B cell (primary cell): ENCODE measurements at regions not wholly inside any gene's neighbourhood (a gene's known extent, or its start where the extent isn't known, plus 50 kb on each side); places are given as distances from the start of the nearest gene placed in this dataset.

Experiments
- ATAC-seq: fragments of 200-7000 bp; cut with Tn5 transposase; one replicate; pipeline ENCODE4 v1.10.0; 2021; ENCODE audit warnings: low read depth, mild to moderate bottlenecking, moderate number of reproducible peaks, moderate library complexity
- CTCF ChIA-PET: fragments of 350-600 bp; sonication (Branson Sonifier 250); formaldehyde crosslinking; loops from one replicate; lab custom pipeline; 2021; ENCODE audit warnings: antibody characterized with exemption, inconsistent platforms; lab: Charles Lee
- POLR2A ChIA-PET: fragments of 350-600 bp; sonication (Branson Sonifier 250); formaldehyde crosslinking; loops from one replicate; lab custom pipeline; 2021; ENCODE audit warnings: antibody characterized with exemption; lab: Charles Lee
- DNase-seq: peaks from one replicate; pipeline ENCODE4 v3.0.0; 2013
- H2AFZ ChIP-seq: 2 replicates; pipeline ENCODE4 v1.6.1; 2012; ENCODE audit warnings: mild to moderate bottlenecking, low read depth, low read length; ENCODE audit not compliant: insufficient read depth, poor library complexity, severe bottlenecking
- H3K27ac ChIP-seq, 2 donors: 1 replicate in 1 of 2; 2 replicates in 1 of 2; pipeline ENCODE4 v1.5.1; 2012 to 2013; ENCODE audit warnings: low read length in 2 of 2, mild to moderate bottlenecking in 2 of 2, moderate library complexity in 1 of 2
- H3K27me3 ChIP-seq, 4 experiments: fragments of 200-600 bp in 1 of 4; sonication (generic) in 1 of 4; replicated peaks in 1 of 4; 1 replicate in 2 of 4; 2 replicates in 2 of 4; pipeline versions ENCODE4 v1.6.1 to v1.7.0; 2013 to 2016; ENCODE audit warnings: low read length in 3 of 4, mild to moderate bottlenecking in 2 of 4, mixed read lengths in 1 of 4, moderate library complexity in 1 of 4; ENCODE audit not compliant: insufficient read depth in 4 of 4, control insufficient read depth in 3 of 4; ENCODE audit errors: control extremely low read depth in 1 of 4
- H3K36me3 ChIP-seq, 2 experiments: replicated peaks in 1 of 2; 1 replicate in 1 of 2; 2 replicates in 1 of 2; pipeline versions ENCODE4 v1.6.1 to v1.7.1; 2013; ENCODE audit warnings: low read length in 1 of 2; ENCODE audit not compliant: insufficient read depth in 2 of 2, control insufficient read depth in 1 of 2; ENCODE audit errors: control extremely low read depth in 1 of 2, extremely low read depth in 1 of 2
- H3K4me1 ChIP-seq, 2 donors: fragments of 200-600 bp in 1 of 2; sonication (generic) in 1 of 2; 1 replicate in 1 of 2; 2 replicates in 1 of 2; pipeline versions ENCODE4 v1.5.1 to v1.6.1; 2013 to 2017; ENCODE audit warnings: low read length in 2 of 2; ENCODE audit not compliant: control insufficient read depth in 2 of 2, insufficient read depth in 2 of 2
- H3K4me2 ChIP-seq: replicated peaks from 2 replicates; pipeline ENCODE3; 2012; ENCODE audit warnings: mild to moderate bottlenecking, low read depth, low read length; ENCODE audit not compliant: poor library complexity, severe bottlenecking
- H3K4me3 ChIP-seq, 5 experiments: fragments of 200-600 bp in 1 of 5; sonication (generic) in 1 of 5; 1 replicate in 3 of 5; 2 replicates in 2 of 5; pipeline versions ENCODE4 v1.5.1 to v1.7.0; 2011 to 2016; ENCODE audit warnings: low read length in 4 of 5, mild to moderate bottlenecking in 4 of 5, low read depth in 2 of 5, control low read depth in 1 of 5, moderate library complexity in 1 of 5; ENCODE audit not compliant: insufficient read depth in 1 of 5; ENCODE audit errors: control extremely low read depth in 1 of 5, extremely low read depth in 1 of 5
- H3K79me2 ChIP-seq: fragments of 200-600 bp; sonication (generic); one replicate; pipeline ENCODE4 v1.6.0; 2016; ENCODE audit warnings: low read length; ENCODE audit not compliant: control insufficient read depth, insufficient read depth
- H3K9ac ChIP-seq: fragments of 200-600 bp; sonication (generic); 2 replicates; pipeline ENCODE4 v1.6.1; 2017; ENCODE audit warnings: mild to moderate bottlenecking, low read length, moderate library complexity
- H3K9me3 ChIP-seq, 3 donors: one replicate each; pipeline versions ENCODE4 v1.6.1 to v1.7.1; 2013; ENCODE audit warnings: low read length in 2 of 3; ENCODE audit not compliant: control insufficient read depth in 2 of 3, insufficient read depth in 1 of 3; ENCODE audit errors: control extremely low read depth in 1 of 3
- H4K20me1 ChIP-seq: 2 replicates; pipeline ENCODE4 v1.6.0; 2012; ENCODE audit warnings: mild to moderate bottlenecking, low read length; ENCODE audit not compliant: insufficient read depth, control insufficient read depth, poor library complexity, severe bottlenecking
- H3K27ac Mint-ChIP-seq: one replicate; pipeline ENCODE4 v1.8.0; 2021; ENCODE audit warnings: mixed read lengths
- H3K27me3 Mint-ChIP-seq: one replicate; pipeline ENCODE4 v1.8.0; 2021; ENCODE audit warnings: mixed read lengths
- H3K4me1 Mint-ChIP-seq: one replicate; pipeline ENCODE4 v1.8.0; 2021; ENCODE audit warnings: mixed read lengths
- H3K4me3 Mint-ChIP-seq: one replicate; pipeline ENCODE4 v1.8.0; 2021; ENCODE audit warnings: mixed read lengths
- H3K9me3 Mint-ChIP-seq: one replicate; pipeline ENCODE4 v1.8.0; 2022; ENCODE audit warnings: mixed read lengths; ENCODE audit not compliant: insufficient read depth
- CTCF ChIP-seq: fragments of 200-600 bp; IDR thresholded peaks from one replicate; pipeline ENCODE4 v1.8.0; 2022; ENCODE audit warnings: antibody characterized with exemption, mild to moderate bottlenecking
- EZH2 ChIP-seq: IDR thresholded peaks from 2 replicates; pipeline ENCODE4 v1.6.1; 2012; ENCODE audit warnings: borderline replicate concordance, low read depth, mild to moderate bottlenecking, moderate library complexity, low read length; ENCODE audit not compliant: insufficient read depth, poor library complexity, severe bottlenecking
- WGBS: methylation state at CpG from one replicate; pipeline ENCODE4 v1.1.5; 2013; ENCODE audit warnings: missing lambda C conversion rate; ENCODE audit not compliant: insufficient coverage; 5-methylcytosine and 5-hydroxymethylcytosine counted together
- intact Hi-C: fragments of 100-400 bp; cut with micrococcal nuclease; formaldehyde crosslinking; loops from one replicate; pipeline ENCODE4 v1.10.0; 2022

GRCh38 chr3:21331321-21331720 lies 419.7 kb downstream of the ZNF385D start:
- Histone ChIP-seq H3K9me3 (no peaks in the 10 kb centered on the region), H3K27ac (no peak overlapping the region), H3K4me3 (no peak overlapping the region), H4K20me1 (no peaks in the 10 kb centered on the region), H3K79me2 (no peaks in the 10 kb centered on the region), H3K4me2 (no peak overlapping the region), H3K4me1 (no peaks in the 10 kb centered on the region), H2AFZ (no peak overlapping the region), H3K36me3 (no peaks in the 10 kb centered on the region), H3K27me3 (no peaks in the 10 kb centered on the region), H3K9ac (no peak overlapping the region)
- ATAC-seq, result no peak
- WGBS, result 0% methylated on average over 1 of the region's 2 CpGs
- H3K4me3 Mint-ChIP-seq, result no peak overlapping the region
- intact Hi-C loops, result no loop called here
- H3K9me3 Mint-ChIP-seq, result peaks cover 7% of the 10 kb centered on the region
- DNase-seq, result no peak
- H3K27ac Mint-ChIP-seq, result no peak overlapping the region
- peaks cover 5% of the 10 kb centered on the region for H3K4me1 Mint-ChIP-seq
- H3K27me3 Mint-ChIP-seq, result no peaks in the 10 kb centered on the region
- no peak for TF ChIP-seq CTCF
- no peak for TF ChIP-seq EZH2
- CTCF ChIA-PET, result no interaction called here
- POLR2A ChIA-PET, result no interaction called here

GRCh38 chr3:21330293-21330692 lies 420.7 kb downstream of the ZNF385D start:
- Mint-ChIP-seq H3K27ac (no peak overlapping the region), H3K4me3 (peak overlapping the region; percentile 39), H3K9me3 (peaks cover 3% of the 10 kb centered on the region), H3K4me1 (peaks cover 5% of the 10 kb centered on the region), H3K27me3 (no peaks in the 10 kb centered on the region)
- WGBS, result 0% methylated on average over 2 of the region's 2 CpGs
- ATAC-seq (no peak), DNase-seq (no peak)
- H3K4me1 ChIP-seq, result no peaks in the 10 kb centered on the region
- peak overlapping the region; percentile 36 for H3K4me2 ChIP-seq
- intact Hi-C loops, result no loop called here
- no peak overlapping the region for H3K9ac ChIP-seq
- no peak overlapping the region for H3K27ac ChIP-seq
- H3K79me2 ChIP-seq, result no peaks in the 10 kb centered on the region
- no peak overlapping the region for H3K4me3 ChIP-seq
- H4K20me1 ChIP-seq, result no peaks in the 10 kb centered on the region
- CTCF ChIA-PET, result no interaction called here
- H3K27me3 ChIP-seq, result no peaks in the 10 kb centered on the region
- no peak overlapping the region for H2AFZ ChIP-seq
- TF ChIP-seq CTCF (no peak), EZH2 (no peak)
- H3K36me3 ChIP-seq, result no peaks in the 10 kb centered on the region
- no peaks in the 10 kb centered on the region for H3K9me3 ChIP-seq
- POLR2A ChIA-PET, result no interaction called here
